GM18498 (cell line): ENCODE measurements at regions not wholly inside any gene's neighbourhood (a gene's known extent, or its start where the extent isn't known, plus 50 kb on each side); places are given as distances from the start of the nearest gene placed in this dataset.

Source experiments
- ATAC-seq: cut with Tn5 transposase; IDR thresholded peaks from one replicate; pipeline ENCODE4 v1.9.1; 2021; ENCODE audit warnings: mild to moderate bottlenecking, moderate library complexity; ENCODE audit not compliant: unreplicated experiment

DNA sequence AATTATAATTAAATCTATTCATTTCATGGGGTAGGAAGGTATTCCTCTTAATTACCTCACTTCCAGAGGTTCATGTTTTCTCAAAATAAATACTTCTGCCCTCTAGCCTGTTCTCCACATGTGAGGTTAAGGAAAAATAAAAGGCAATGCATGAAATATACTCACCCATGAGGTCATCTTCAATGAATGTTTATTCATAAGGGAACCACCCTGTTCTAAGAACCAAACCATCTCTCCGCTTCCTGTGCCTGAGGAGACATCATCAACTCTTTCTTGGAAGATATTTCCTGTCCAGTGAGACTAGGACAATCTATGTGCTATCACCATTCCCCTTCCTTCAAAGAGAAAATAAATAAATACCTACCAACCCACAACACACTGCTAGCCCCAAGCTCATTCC lies 513.7 kb upstream of the PLXNA2 start:
- ATAC-seq, result no peak

DNA sequence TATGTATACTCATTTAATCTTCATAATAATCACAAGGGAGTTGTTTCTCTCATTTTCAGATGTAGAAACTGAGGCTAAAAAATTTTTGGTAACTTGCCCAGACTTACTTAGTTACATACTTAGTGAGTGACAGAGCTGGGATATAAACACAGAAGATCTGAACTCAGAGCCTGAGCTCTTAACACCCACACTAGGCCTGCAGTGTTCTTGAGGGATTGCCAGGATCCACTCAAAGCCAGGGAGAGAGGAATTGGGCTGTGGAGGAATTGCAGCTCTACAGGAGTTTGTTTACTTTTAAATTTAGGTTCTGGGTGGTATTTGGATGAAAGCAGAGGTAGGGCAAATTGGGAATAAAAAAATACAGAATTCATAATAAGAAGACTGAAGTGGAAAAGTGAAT lies 515.1 kb upstream of the PLXNA2 start:
- ATAC-seq, result no peak

GRCh38 chr1:208763971-208764370 lies 519.8 kb upstream of the PLXNA2 start:
- ATAC-seq, result no peak

DNA sequence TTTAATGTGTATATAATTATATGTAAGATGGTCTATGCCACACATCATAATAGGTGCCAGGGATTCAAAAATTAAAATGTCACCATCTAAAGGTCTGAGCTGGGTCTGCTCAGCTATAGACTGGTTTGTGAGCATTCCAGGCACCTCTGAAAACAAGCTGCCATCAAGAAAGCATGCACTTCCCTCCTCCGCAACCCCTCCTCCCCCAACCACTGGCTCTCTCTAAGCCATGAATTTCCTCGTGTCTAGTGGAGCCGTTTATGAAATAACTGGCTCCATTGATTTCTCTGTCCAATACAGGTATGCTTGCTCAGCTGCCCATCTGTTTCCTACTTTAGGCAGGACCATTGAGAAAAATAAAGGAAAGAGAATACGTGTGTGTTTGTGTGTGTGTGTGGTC lies 522.6 kb upstream of the PLXNA2 start:
- no peak for ATAC-seq

GRCh38 chr1:208767816-208768215 lies 523.6 kb upstream of the PLXNA2 start:
- no peak for ATAC-seq

DNA sequence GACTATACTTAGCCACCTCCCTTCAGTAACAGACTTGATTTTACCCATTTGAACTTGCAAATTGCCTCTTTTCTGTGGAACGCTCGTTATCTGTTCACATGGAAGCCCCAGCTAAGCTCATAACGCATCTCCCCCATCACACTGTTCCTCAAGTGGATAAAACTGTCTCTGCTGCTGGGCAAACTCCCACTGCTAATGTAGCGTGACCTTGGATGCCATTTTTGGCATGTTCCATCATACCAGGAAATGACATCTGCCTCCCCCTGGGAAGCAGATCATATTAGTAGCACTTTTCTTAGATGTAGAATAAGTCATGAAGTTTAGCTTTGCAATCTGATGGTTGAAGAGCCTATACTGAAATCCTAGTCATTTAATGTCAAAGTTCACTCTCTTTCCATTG lies 528.7 kb upstream of the PLXNA2 start:
- ATAC-seq, result no peak

GRCh38 chr1:208775841-208776240 lies 531.7 kb upstream of the PLXNA2 start:
- ATAC-seq, result no peak

DNA sequence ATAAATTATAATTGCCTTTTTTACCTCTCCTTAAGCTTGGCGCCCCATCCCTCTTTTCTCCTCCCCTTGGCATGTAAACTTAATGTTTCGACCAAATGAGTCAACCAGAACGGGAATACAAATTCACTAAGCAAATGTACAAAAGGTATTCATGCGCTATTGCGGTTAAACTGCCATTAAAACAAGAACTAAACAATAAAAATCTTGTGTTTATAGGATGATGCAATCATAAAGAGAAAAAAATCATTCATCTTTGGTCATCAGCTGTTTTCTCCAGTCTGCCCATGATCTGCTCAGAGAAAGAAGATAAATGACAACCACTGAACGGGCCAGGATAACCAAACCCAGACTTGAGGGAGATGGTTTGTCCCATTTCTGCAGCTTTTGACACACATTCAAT lies 534.2 kb upstream of the PLXNA2 start:
- no peak for ATAC-seq

DNA sequence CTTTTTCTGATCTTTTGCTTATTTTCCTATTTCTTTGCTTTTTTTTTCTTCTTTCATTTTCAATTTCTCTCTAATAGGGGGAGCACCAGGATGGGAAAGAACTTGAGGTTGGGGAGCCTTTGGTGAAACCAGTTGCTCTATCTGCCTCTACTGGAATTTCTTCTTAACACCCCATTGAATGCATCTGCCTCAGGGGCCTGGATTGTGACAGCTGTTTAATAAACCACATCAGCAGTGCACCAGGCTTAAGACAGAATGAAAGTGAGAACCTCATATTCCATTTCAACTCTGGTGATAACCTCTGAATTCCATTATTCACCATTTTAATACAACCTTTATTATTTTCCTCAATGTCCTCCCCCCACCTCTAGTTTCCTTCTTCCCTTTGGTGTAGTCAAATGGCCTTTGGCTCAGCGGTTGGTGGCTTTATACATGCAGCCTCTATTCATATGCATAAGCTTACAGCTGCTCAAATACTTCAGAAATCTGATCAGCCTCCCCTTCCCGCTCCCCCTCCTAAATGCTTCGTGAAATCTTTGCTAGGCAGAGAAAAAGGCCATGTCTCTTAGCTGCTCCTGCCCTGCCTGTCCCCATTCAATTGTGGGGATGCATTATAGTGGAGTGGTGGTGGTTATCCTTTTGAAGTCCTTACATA lies 537.3 kb upstream of the PLXNA2 start:
- no peak for ATAC-seq

DNA sequence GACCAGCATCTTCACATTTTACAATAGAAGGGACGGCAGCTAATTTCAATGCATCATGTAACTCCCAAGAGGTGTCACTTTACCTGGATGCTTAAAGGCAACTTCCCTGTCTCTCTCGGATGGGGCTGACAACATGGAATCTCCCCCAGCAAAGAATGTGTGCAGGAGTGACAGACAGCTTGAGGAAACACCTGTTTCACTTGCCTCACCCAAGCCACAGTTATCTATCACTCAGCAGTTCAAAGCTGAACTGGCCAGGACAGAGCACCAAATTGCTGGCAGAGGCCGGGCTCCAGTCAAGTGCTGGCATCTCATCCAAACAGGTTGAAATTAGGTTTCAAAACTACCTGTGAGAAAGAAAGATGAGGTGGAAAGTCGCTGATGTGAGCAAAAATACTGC lies 538.0 kb upstream of the PLXNA2 start:
- ATAC-seq, result no peak

GRCh38 chr1:208785629-208786028 lies 541.4 kb upstream of the PLXNA2 start:
- no peak for ATAC-seq

GRCh38 chr1:208787219-208787618 lies 543.0 kb upstream of the PLXNA2 start:
- ATAC-seq, result no peak

- no peak for ATAC-seq
Measured at GRCh38 chr1:208788013-208788540, 543.9 kb upstream of the PLXNA2 start.

DNA sequence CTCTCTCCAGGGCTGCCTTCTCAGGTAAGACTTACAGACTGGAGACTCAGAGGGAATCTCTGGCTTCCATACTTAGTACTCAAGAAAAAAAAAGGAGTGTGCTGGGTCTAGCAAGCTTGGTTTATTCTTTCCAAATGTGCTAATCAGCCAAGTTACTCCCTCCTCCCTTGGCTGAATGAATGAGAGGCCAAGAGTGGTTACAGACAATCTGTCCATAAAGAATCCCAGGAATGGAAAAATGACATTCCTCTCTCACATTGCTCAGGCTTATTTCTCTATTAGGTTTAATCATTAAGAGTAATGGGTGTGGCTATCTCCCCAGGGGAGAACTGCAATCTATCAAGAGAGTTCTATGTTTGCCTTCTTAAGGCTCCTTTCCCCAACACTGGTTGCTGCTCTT lies 547.3 kb upstream of the PLXNA2 start:
- no peak for ATAC-seq

DNA sequence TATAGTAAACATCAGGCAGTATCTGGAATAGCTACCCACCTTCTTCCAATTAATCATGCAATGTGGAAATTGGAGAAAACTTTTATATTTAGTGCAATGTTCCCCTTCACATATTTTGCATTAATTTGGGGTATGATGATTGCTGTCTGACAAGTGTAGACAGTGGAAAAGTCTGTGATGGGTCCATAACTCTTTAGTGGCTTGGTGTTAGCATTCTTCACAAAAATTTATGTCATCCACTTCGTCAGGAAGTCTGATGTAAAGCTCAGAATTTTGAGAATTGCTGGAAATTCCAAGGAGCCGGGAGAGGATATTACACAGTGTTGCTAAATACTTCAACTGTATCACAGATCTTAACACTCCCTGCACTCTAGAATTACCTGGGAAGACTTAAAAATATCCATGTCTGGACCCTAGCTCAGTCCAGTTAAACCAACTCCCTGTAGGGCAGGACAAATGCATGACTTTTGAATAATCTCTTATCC lies 549.7 kb upstream of the PLXNA2 start:
- ATAC-seq, result no peak

- no peak for ATAC-seq
Measured at GRCh38 chr1:208799186-208799585, 555.0 kb upstream of the PLXNA2 start.

- no peak for ATAC-seq
Measured at GRCh38 chr1:208803011-208803811, 559.0 kb upstream of the PLXNA2 start.

DNA sequence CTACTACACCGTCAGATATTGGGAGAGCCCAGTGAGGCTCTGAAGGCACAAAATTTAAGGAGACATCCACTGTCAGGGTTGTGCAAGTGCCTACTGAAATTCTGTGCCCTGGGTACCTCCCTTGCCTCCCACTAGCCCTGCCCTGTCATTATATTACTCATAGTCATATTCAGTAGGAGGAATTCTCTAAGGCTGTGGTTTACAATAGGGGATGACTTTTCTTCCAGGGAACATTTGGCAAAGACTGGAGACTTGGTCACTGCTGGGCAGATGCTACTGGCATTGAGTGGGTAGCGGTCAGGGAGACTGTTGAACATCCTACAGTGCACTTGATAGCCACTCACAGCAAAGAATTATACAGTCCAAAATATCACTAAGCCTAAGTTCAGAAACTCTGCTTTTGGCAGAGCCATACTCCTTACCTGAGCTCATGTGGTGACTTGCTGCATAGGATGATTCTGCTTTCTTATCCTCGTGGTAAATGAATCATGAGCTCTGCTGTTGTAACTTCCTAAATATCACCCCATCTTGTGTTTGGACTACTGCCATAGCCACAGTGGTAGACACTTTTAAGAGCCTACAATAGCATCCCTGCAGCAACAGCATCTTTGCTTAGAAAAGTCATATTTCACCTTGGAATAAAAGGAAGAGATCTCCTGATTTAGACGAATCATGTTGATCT lies 563.4 kb upstream of the PLXNA2 start:
- ATAC-seq, result no peak

- ATAC-seq, result no peak
Measured at GRCh38 chr1:208808301-208808700, 564.1 kb upstream of the PLXNA2 start.

- ATAC-seq, result no peak
Measured at GRCh38 chr1:208809876-208810275, 565.7 kb upstream of the PLXNA2 start.

GRCh38 chr1:208818770-208819445 lies 574.7 kb upstream of the PLXNA2 start:
- ATAC-seq, result no peak
